Spleen (tissue), 7 donors: ENCODE measurements at regions not wholly inside any gene's neighbourhood (a gene's known extent, or its start where the extent isn't known, plus 50 kb on each side); places are given as distances from the start of the nearest gene placed in this dataset.

Source experiments
- POLR2A ChIP-seq, 3 donors: fragments of 450-650 bp; IDR thresholded peaks; one replicate each; pipeline ENCODE4 v1.5.1; 2017; ENCODE audit warnings: antibody characterized with exemption in 3 of 3, mild to moderate bottlenecking in 1 of 3
- TF ChIP-seq, protein P1 (sequence below), 11 experiments: fragments of 200-600 bp in 7 of 11; fragments of 450-650 bp in 4 of 11; sonication (generic) in 4 of 11; IDR thresholded peaks in 8 of 11; conservative IDR thresholded peaks in 3 of 11; 1 replicate in 7 of 11; 2 replicates in 4 of 11; pipeline versions ENCODE4 v1.4.0 to v1.8.0; 2016 to 2021; ENCODE audit warnings: antibody characterized with exemption in 11 of 11, inconsistent platforms in 4 of 11, mild to moderate bottlenecking in 1 of 11
- donor health status: DM: no; HTN: no; CAD: no; lungs with moderate emphysema.
- donor health status: DM: no; HTN: no; CAD: no.
- donor health status: DM: no; HTN: no; CAD: no.

DNA sequence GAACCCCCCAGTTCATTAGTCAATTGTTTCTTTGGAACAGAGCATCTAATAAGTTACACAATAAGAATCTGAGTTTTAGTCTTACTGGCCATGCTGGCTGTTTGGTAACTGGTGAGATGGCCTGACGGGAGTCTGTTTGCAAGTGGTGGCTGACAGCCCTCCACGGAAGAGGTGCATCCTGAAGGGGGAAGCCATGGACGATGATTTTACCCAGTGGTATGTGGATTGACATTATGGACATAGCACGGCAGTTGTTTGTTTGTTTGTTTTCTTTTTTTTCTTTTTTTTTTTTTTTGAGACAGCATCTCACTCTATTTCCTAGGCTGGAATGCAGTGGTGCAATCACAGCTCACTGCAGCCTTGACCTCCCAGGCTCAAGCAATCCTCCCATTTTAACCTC lies 156.0 kb downstream of the RPLP1 start:
- TF ChIP-seq POLR2A (IDR thresholded peaks at IDR 0.05) = no peak
- TF ChIP-seq, protein P1, sequence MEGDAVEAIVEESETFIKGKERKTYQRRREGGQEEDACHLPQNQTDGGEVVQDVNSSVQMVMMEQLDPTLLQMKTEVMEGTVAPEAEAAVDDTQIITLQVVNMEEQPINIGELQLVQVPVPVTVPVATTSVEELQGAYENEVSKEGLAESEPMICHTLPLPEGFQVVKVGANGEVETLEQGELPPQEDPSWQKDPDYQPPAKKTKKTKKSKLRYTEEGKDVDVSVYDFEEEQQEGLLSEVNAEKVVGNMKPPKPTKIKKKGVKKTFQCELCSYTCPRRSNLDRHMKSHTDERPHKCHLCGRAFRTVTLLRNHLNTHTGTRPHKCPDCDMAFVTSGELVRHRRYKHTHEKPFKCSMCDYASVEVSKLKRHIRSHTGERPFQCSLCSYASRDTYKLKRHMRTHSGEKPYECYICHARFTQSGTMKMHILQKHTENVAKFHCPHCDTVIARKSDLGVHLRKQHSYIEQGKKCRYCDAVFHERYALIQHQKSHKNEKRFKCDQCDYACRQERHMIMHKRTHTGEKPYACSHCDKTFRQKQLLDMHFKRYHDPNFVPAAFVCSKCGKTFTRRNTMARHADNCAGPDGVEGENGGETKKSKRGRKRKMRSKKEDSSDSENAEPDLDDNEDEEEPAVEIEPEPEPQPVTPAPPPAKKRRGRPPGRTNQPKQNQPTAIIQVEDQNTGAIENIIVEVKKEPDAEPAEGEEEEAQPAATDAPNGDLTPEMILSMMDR (IDR thresholded peaks at IDR 0.05 in 8 of 11, conservative IDR thresholded peaks at IDR 0.05 in 3 of 11) = no peak
